ENCODE measurements at regions not wholly inside any gene's neighbourhood (a gene's known extent, or its start where the extent isn't known, plus 50 kb on each side); places are given as distances from the start of the nearest gene placed in this dataset.

GRCh38 chr4:171397175-171397574, 416.0 kb upstream of the GALNTL6 start:
- FAIRE-seq (no peak), DNase-seq (ENCODE audit: low read depth, low spot score) (no peak)
- no peaks in the 10 kb centered on the region for H3K36me3 ChIP-seq (ENCODE audit: control insufficient read depth in 2 of 2, extremely low read depth in 1 of 2, insufficient read depth in 2 of 2, low read length in 2 of 2)
- no peaks in the 10 kb centered on the region for H4K20me1 ChIP-seq (replicated peaks; ENCODE audit: control insufficient read depth, extremely low read depth, insufficient read depth, low read length)
- no peaks in the 10 kb centered on the region for H3K9me1 ChIP-seq (replicated peaks; ENCODE audit: control insufficient read depth, extremely low read depth, insufficient read depth, low read length)
- H3K4me3 ChIP-seq (replicated peaks in 1 of 3; ENCODE audit: insufficient read depth in 1 of 3, low read depth in 1 of 3, low read length in 3 of 3) = no peak overlapping the region
- no peak overlapping the region for H3K4me2 ChIP-seq (ENCODE audit: insufficient read depth, low read length)
- dilution Hi-C loops (cut with MboI; ENCODE audit: extremely low pct_ligation_motif_present, low sequenced_read_pairs) = no loop called here
- TF ChIP-seq MAX (IDR thresholded peaks at IDR 0.05; ENCODE audit: insufficient read depth, insufficient read length) (no peak), MYC (IDR thresholded peaks at IDR 0.05; ENCODE audit: low read depth, low read length) (no peak), GATA2 (IDR thresholded peaks at IDR 0.05; ENCODE audit: insufficient read depth, insufficient read length, low read depth, low read length) (no peak), POLR2AphosphoS5 (IDR thresholded peaks at IDR 0.05; ENCODE audit: insufficient read depth, low read depth, low read length) (no peak), FOS (IDR thresholded peaks at IDR 0.05; ENCODE audit: borderline replicate concordance, insufficient read depth, low read length) (no peak), CTCF (IDR thresholded peaks at IDR 0.05; ENCODE audit: extremely low read depth in 1 of 2, insufficient read depth in 1 of 2, low read depth in 1 of 2, low read length in 2 of 2) (no peak), EZH2 (IDR thresholded peaks at IDR 0.05; ENCODE audit: borderline replicate concordance, low read depth, low read length, severe bottlenecking) (no peak), JUN (IDR thresholded peaks at IDR 0.05; ENCODE audit: borderline replicate concordance, insufficient read depth, insufficient read length, low read depth) (no peak), POLR2A (IDR thresholded peaks at IDR 0.05; ENCODE audit: low read depth, low read length) (no peak)
- no peak overlapping the region for H2AFZ ChIP-seq (ENCODE audit: low read depth, low read length)
- intact Hi-C loops (cut with micrococcal nuclease) = no loop called here
- ChIA-PET CTCF (no interaction called here), POLR2A (no interaction called here)
- no peaks in the 10 kb centered on the region for H3K27me3 ChIP-seq (ENCODE audit: control insufficient read depth in 2 of 2, insufficient read depth in 2 of 2, low read length in 2 of 2)
- BruUV-seq (replicated peaks) = no TSS peak
- no peak overlapping the region for H3K9ac ChIP-seq (replicated peaks; ENCODE audit: extremely low read depth, insufficient read depth, low read length)
- peaks cover 5% of the 10 kb centered on the region for H3K9me3 ChIP-seq (replicated peaks; ENCODE audit: control insufficient read depth, insufficient read depth, low read length)
- no peaks in the 10 kb centered on the region for H3K79me2 ChIP-seq (ENCODE audit: control insufficient read depth, insufficient read depth, low read length)
- H3K27ac ChIP-seq (ENCODE audit: insufficient read depth, low read depth, low read length) = no peak overlapping the region
- no peaks in the 10 kb centered on the region for H3K4me1 ChIP-seq (ENCODE audit: control insufficient read depth, extremely low read depth, insufficient read depth, low read length)
